HG02938 (cell line): ENCODE measurements at regions not wholly inside any gene's neighbourhood (a gene's known extent, or its start where the extent isn't known, plus 50 kb on each side); places are given as distances from the start of the nearest gene placed in this dataset.

Experiments used
- ATAC-seq: cut with Tn5 transposase; IDR thresholded peaks from one replicate; pipeline ENCODE4 v1.9.1; 2021; ENCODE audit warnings: mild to moderate bottlenecking, moderate library complexity; ENCODE audit not compliant: unreplicated experiment

- no peak for ATAC-seq
Observed at GRCh38 chr2:44877417-44877816, 64.1 kb upstream of the SIX3 start.

- ATAC-seq, result no peak
Observed at GRCh38 chr2:44879269-44880124, 62.0 kb upstream of the SIX3 start.

GRCh38 chr2:44880125-44880483 lies 61.4 kb upstream of the SIX3 start:
- no peak for ATAC-seq

- no peak for ATAC-seq
Observed at GRCh38 chr2:44881856-44882255, 59.6 kb upstream of the SIX3 start.

- no peak for ATAC-seq
Observed at GRCh38 chr2:44883356-44883755, 58.1 kb upstream of the SIX3 start.

GRCh38 chr2:44884231-44884630 lies 57.3 kb upstream of the SIX3 start:
- ATAC-seq, result no peak

GRCh38 chr2:44884677-44885076 lies 56.8 kb upstream of the SIX3 start:
- no peak for ATAC-seq

- ATAC-seq, result no peak
Observed at GRCh38 chr2:44886414-44886813, 55.1 kb upstream of the SIX3 start.

- no peak for ATAC-seq
Observed at GRCh38 chr2:44889096-44889495, 52.4 kb upstream of the SIX3 start.
